DMS53 treated with DMSO at 0.1 percent for 48 hours (cell line): ENCODE measurements at regions not wholly inside any gene's neighbourhood (a gene's known extent, or its start where the extent isn't known, plus 50 kb on each side); places are given as distances from the start of the nearest gene placed in this dataset.

ENCODE experiments used
- DNase-seq: peaks from one replicate; lab custom pipeline; 2025; ENCODE audit not compliant: unreplicated experiment; lab: John Stamatoyannopoulos, UW

DNA sequence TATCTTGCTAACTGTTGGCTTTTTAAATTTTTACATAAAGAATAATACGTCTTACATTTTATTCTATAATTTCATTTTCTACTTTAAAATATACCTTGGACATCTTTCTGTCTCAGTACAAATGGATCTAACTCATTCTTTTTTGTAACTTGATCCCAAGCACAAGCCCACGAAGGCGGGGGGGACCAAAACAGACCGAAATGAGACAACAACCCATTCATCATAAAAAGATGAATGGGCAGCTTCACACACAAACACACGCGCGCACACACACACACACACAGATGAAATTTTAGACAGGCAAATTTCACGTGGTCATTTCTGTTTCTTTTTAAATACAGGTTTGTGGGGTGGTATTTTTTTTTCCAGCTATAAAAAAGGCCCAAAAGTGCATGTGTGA lies 271.3 kb upstream of the TOPAZ1 start:
- DNase-seq: no peak

DNA sequence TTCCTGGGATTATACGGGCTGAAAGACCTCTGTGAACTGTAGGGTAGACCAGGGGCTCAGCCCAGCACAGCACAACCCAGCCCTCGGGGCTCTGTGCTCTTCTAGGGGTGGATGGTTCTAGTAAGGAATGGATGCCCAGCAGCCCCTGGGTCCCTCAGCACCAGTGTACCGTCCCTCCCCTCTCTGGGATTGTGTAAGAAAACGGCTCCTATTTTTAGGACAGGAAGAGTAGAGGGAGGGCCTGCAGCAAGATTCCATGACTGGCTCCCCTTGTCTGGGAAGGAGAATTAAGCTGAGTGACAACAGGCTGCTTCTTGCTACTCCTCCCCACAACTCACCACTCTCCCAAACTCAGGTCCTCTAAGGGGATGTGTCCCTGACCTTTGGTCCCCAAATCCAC lies 270.8 kb upstream of the TOPAZ1 start:
- DNase-seq: no peak

DNA sequence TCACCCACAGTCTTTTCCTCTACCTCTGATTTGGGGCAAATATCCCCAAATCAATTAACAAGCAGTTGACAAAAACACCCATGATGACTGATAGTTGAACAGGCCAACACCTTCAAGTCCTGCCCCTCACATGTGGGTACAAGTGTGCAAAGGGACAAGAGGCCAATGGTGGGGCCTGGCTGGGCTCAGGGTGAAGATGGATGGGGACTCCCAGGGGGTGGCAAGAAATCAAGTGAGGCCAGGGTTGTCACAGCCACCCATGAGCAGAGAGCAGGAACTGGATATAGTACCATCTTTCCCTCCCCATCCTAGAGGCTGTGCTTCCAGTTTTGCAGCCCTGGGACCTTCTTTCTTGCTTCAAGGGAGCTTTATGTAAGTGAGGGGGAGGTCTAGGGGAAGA lies 270.2 kb upstream of the TOPAZ1 start:
- no peak for DNase-seq

DNA sequence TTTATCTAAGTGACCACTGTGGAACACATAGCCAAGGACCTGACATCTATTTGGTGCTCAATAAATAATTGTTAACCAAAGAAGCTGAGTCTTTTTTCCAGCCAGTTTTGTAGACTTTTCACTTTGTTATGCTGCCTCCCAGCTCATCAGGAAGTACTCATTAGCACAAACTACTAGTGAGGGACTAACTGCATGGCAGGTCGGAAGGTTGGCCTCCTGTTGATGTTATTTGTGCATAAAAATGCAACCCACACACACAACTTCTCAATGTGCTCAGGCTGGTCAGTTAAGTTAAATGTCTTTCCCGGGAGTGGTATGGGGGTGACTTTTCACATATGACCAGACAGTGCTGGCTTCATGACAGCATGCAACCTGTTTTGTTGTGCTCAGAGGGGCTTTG lies 263.0 kb upstream of the TOPAZ1 start:
- no peak for DNase-seq

DNA sequence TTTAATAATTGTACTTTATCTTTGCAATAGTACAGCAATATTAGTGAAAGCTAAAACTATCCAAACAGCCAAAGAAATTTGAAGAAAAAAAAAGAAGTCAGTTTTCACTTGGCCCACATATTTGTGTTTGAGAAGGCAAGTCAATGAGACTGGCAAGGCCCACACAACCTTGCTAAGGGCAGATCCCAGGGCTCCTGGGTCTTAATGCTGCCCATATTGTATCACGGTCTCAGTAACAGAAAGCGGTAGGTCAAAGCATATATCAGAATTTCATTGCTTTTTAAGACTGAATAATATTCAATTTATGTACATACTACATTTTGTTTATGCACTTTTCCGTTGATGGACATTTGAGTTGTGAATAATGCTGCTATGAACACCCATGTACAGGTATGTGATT lies 262.0 kb upstream of the TOPAZ1 start:
- DNase-seq: no peak

DNA sequence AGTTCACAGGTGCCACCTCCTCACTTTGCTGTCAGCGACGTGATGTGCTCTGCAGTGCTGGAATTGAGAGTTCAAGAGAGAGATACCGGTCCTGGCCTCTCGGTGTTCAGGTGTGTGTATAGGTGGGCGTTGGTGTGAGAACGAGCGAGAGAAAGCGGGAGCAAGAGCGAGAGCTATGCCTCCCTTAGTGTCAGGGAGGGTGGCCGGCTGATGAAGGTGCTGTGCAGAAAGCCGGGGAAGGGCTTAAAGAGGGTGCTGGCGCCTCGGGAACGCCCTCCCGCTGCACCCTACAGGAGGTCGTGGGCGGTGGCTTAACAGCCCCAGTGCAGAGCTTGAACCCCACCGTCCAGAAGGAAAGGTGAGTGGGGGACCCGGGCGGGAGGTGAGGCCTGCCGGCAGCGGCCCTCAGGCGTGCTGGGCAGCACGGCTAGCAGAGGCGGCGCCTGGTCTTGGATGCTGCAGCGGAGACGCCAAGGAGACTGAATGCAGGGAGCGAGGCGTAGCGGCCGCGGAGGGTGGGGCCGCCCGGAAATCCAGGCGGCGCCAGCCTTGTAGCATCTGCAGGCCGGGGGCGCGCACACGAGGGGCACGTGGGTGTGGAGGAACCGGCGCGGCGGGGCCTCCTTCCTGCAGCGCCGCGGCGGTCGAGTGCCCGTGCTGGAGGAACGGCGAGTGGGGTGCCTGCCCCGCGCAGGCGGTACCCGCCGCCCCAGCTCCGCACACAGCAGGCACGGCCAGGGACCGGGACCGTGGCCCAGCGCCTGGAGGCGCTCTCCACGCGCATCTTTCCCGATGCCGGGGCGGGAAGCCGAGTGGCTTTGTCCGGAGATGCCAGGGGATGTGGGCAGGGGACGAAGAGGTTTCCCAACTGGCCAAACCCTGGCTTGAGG lies 246.8 kb upstream of the TOPAZ1 start:
- DNase-seq: no peak

DNA sequence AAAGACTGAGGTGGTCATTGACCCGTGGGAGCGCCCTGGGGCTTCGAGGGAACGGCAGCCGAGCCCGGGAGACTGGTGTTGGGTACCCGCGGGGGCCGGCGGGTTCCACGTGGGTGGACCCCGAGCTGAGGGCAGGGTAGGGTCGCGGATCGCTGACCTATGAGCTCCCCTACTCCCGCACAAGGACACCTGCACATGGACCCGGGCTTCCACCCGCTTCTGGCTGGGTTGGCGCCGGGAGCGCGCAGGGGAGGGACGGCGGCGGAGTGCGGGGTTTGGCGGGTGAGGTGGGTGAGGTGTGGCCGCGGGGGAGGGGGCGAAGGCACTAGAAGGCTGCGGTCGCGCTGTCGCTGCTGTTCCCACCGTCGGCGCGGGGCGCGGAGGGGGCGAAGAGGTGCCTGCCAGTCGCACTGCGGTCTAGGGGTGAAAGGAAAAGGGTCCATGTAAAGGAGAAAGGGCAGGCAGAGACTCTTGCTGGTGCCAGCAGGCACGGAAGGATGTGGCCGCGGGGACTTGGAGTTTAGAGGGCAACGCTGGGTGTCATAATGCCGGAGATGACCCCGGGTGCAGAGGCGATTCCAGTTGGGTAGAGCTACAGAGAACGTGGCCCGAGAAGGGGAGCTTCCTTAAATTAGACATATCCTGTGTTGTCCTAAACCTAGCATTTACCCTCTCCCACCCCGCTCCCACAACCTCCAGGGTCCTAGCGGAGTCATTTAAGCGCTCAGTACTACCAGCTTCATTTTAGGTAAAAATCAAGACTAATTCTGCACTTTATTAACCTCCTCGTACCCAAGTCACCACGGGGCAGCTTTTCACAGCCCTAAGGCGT lies 245.9 kb upstream of the TOPAZ1 start:
- DNase-seq: peak; percentile 17

DNA sequence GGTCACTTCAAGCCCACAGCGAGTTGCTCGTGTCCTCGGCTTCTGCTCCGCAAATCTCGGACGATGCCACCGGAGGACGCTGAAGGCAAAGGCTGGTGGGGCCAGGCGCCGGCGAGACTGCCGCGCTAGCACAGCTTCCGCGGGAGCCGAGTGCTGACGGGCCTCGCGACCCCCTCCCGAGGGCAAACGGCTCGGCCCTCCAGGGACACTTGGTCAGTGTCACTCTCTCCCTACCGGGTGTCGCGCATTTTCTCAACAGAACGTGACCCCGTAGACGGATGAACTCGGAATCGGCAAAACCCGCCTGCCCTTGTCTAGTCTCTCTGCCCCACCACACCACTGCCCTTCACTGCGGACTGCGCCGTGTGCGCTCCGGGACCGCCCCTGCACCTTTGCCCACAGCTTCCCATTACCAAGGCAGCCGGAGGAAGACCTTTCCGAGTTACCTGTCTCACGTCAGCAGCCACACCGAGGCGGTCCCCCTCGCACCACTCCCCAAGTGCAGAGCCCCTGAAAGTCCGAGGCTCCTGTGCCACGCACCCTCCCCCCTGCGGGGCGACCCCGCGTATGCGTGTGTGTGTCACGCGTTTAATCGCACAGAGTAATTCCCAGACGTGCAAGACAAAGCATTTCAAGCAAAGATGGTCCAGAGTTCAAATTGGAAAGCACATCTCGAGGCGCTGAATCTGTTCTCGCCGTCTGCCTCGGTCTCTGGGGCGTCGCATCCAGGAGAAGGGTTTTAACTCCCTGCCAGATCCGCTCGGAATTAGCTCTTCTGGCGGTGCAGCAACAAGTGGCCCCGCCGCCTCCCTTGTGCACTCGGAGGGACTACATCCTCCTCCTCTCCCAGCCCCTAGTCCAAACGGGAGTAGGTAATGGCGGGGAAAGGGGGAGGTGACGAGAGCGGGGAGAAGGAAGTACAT lies 245.0 kb upstream of the TOPAZ1 start:
- DNase-seq: peak; percentile 17

DNA sequence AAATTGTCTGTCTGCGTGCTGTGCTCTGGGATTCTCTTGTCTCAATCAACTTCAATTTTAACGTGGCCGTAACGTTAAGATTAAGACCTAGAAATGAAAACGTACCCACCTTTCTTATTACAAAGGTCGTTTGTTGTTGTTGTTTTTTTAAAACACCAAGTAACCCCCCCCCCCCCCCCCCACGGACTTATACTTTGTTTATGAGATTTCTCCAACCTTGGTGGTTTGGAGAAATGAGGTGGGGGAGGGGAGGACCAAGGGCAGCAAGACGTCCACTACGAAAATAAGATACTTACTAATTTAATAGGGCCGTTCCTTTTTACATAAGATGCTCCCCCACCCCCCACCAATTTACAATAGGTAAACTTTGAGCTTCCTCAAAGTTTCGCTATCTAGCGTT lies 244.4 kb upstream of the TOPAZ1 start:
- no peak for DNase-seq

DNA sequence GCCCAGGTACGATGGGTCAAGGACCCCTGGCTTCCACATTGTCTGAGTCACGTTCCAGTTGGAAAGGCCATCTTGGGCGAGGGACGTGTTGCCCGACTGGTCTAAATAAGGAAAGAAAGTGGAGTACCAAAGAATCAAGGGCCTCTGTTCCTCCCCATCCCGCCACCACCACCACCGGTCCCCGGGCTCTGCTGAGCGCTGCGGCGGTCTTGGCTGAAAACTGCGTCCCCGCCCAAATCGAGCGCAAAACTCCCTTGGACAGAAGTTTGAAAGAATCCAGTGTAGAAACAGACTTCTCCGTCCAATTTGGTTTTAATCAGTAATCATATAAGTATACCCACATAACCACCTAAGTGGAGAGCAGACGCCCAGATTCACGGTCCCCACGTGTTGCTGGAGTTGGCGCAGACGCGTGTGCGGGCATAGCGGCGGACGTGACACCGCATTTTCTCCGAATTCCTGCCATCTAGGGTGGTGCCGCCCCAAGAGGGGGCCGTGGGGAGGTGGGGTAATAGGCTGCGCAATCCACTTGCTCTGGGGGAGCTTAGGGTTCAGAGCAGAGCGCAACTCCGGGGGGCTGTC lies 243.8 kb upstream of the TOPAZ1 start:
- DNase-seq: no peak

DNA sequence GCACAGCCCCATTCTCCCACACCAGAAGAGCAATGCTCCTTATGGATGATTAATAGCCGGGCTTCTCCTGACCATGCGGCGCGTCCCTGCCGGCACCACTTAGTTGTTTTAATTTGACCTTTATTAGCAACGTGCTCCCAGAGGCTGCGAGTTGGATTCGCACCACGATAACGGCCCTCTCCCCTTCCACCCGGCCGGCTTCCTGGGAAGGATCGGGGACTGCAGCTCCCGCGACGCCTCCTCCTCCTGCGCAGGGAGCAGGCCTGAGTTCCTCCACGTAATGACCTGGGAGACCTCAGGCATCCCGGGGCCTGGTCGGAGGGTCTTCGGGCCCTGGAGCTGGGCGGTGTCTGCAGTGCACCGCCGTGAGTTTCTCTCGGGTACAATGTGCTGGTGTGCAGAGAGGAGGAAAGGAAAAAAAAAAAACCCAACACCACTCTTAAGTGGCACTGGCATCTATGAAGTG lies 243.3 kb upstream of the TOPAZ1 start:
- DNase-seq: no peak

DNA sequence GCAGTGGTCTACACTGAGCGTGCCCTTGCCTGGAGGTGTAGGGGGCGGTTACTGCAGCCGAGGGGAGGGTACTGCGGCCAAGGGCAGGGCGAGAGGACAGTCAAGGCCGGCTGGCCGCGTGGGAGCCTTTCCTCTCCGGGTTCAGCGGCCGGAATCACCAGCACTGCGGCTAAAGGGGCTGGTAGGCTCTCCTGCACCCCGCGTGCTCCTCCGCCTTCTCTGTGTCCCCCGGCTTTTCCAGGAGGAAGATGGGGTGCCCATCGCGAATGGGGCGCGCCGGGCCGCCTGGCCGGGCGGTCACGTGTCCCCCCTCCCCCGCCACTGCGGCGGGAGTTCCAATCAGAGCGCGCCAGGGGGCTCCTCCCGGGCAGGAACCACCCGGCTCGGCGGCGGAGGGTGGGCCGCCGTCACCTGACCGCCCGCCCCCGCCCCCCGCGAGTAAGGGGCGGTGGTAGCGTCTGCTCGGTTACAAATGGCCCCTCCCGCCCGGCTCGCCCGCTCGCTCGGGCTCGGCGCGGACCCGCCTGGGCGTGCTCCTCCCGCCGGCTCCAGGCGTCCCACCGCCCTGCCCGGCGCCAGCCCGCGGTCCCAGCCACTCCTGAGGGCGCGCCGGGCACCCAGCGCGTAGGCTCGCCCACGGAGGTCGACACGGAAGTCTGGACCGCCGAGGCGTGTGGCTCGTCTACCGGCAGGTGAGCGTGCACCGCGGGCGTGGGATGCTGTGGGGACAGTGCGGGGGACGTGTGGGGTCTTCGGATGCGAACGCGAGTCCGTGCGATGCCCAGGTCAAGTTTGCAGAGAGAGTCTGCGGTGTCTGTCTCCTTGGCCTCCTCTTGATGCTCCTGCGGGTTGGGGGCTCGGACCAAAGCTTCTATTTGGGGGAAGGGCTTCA lies 242.6 kb upstream of the TOPAZ1 start:
- no peak for DNase-seq

DNA sequence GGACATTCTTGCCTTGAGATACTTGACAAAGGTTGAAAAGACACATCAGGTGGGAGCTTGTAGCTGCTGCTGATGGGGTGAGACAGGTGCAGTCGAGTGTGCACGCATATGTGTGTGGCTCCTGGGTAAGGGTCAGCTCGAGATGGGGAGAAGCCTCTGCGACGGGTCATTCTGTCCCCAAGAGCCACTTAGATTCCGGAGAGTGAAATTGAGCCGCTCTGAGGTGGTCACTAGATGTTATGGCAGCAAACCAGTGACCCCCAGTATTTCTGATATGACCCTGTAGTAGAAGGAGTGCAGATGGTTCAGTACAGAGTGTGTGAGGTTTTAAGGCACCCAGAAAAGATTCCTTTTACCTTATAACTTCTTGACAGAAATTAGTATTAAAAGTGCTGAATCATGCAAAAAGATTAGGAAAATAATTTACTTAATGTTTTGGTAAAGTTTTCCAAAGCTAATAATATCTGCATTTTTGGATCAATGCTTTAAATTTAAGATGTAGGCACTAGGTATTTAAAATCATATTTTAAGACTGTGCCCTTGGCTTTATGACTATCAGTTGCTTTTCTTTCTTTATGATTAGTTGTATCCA lies 241.9 kb upstream of the TOPAZ1 start:
- DNase-seq: no peak

DNA sequence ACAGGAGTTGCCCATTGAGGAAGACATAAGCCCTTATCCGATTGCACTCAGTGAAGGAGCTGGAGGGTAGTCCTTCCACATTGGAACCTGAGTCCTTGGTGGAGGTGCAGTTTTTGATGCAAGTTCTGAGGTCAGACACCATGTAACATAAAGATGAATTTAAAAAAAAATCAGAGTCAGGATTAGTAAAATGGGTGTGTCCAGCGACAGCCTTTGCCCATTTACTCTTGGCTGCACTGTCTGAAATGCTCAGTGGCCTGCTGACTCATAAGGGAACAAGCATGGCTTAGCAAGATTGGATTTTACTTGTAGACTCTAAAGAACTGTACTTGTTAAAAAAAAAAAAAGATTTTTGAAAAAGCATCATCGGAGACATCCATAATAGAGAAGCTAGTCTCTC lies 241.1 kb upstream of the TOPAZ1 start:
- no peak for DNase-seq

DNA sequence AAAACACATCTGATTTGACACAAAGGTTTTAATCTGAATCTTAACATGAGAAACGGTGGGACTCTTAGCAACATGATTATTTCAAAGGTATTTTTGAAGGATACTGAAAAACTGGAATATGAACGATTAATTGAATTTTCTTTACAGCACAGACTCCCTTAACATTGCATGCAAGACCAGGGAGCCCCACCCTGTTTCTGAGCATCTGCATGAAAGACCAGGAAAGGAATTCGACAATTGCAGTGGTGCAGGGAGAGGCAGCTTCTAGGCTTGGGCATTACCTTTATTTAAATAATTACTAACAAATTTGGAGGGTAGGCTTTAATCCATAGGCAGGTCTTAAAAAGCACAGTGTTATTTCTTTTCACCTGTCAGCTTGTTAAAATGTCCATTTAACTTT lies 240.6 kb upstream of the TOPAZ1 start:
- no peak for DNase-seq

DNA sequence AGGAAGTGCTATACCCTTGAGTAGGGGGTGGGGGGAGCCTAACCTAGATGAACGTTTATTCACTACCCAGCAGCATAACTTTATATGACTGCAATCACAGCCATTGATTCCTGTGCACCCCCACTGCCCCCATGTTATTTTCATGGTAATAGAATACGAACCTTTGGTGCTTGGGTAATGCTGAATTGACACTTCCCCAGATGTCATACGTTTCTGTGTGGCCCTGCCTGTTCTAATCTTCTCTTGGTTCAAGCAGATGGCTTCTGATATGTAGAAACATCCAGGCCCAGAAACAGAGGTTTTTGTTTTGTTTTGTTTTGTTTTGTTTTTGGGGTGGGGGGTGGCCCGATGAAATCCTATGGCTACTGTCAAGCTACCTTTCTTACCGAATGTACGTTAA lies 237.9 kb upstream of the TOPAZ1 start:
- no peak for DNase-seq

DNA sequence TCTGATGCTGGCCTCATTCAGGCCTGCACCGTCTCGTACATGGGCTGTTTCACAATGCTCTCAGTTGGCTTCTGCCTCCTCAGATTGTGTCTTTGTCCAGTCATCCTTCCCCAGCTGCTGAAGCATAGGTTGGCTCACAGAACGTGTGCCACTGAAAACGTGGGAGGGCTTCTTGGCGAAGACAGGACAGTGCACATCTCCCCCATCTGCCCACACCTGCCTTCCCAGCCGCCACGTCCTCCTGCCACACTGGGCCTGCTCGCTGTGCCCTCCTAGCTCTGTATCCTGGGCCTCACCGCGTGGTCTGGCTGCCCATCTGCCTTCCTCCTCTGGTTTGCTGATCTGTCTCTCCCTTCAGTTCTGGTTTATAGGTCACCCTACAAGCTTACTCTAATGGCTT lies 230.0 kb upstream of the TOPAZ1 start:
- no peak for DNase-seq

DNA sequence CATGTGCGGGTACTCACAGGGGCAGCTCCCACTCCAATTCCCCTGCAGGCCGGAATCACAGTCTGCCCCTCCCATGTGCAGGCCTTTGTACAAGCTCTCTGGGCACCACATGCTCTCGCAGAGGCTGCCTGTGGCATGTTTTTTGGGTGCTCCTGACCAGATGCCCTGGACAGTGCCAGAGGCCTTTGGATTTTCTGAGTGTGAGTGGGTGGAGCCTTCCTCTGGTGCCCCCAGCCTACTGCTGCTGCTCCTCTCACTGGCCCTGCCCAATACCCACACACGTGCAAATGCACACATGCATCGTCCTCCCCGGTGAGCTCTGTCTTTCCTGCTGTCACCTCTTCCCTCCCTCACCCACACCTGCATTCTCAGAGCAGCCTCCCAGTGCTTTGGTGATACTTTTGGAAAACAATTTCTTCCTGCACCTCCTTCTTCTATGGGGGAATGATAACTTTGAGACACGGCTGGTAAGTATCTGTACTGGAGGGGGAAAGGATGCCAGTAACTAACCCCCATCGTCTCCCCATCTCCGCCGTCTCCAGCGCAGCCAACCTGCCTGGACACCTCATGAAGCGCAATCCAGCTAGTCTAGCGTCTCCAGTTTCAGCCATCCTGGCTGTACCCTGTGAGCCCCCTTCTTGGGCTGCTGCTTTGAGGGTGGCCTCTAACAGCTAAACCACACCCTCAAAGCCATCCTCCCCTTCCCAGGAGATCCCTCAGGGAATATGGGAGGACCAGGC lies 229.4 kb upstream of the TOPAZ1 start:
- DNase-seq: no peak

DNA sequence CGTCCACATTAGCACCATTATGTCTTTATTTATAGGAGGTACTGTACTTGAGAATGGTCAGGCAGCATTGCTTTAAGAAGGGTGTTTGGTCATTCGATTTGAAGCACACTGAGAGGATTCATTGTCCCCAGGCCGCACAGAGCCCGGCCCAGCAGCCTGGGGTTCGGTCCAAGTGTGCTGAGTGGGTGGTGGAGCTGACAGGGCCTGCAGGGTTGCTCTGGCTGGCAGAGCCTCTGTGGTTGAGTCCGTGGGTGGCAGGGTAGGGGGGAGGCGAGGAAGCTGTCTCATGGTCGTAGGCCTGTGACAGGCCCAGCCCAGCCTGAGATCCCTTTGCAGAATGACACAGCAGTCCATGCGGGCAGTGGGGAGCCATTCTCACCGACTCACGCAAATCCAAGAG lies 227.7 kb upstream of the TOPAZ1 start:
- no peak for DNase-seq
